ENCODE measurements at regions not wholly inside any gene's neighbourhood (a gene's known extent, or its start where the extent isn't known, plus 50 kb on each side); places are given as distances from the start of the nearest gene placed in this dataset.

DNA sequence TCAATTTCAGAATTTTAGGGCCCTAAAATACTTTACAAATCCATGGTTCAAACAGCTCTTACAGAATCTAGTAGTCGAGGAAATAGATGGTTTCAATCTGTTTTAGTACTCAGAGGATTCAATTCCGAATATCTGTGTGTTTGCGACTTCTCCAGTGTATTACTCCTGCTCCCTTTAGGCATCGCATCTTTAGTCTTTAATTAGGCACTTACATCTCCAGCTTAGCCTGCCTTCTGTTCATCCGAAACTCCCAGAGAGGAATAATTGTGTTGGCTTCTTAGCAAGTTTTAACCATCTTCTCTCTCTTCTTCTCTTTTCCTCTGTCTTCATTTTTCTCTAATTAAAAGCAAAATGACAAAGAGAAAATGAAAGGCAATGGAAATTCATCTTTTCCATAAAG lies 1901.3 kb upstream of the TENM3 start:
- no peak for TF ChIP-seq CTCF (IDR thresholded peaks at IDR 0.05 in 2 of 3, conservative IDR thresholded peaks at IDR 0.05 in 1 of 3; ENCODE audit: control insufficient read depth in 2 of 3, extremely low read depth in 1 of 3, insufficient read depth in 1 of 3, low read depth in 3 of 3, low read length in 3 of 3)
- TF ChIP-seq IKZF2 (IDR thresholded peaks at IDR 0.05), result no peak
- no peak for TF ChIP-seq EZH2 (IDR thresholded peaks at IDR 0.05; ENCODE audit: borderline replicate concordance, control insufficient read depth, low read depth, low read length)
- TF ChIP-seq CEBPB (IDR thresholded peaks at IDR 0.05; ENCODE audit: borderline replicate concordance in 1 of 2, low read depth in 2 of 2, low read length in 2 of 2), result no peak
- TF ChIP-seq SMC3 (IDR thresholded peaks at IDR 0.05; ENCODE audit: borderline replicate concordance, low read length), result no peak
- no peak for TF ChIP-seq USF1 (IDR thresholded peaks at IDR 0.05; ENCODE audit: borderline replicate concordance, extremely low read length, insufficient read depth, low read depth, low read length)
- no peak for TF ChIP-seq SIN3A (IDR thresholded peaks at IDR 0.05; ENCODE audit: low read depth, low read length)
- no peak for TF ChIP-seq CHD4 (IDR thresholded peaks at IDR 0.05)
- TF ChIP-seq POLR2AphosphoS5 (IDR thresholded peaks at IDR 0.05; ENCODE audit: low read length), result no peak
- TF ChIP-seq, protein P1, sequence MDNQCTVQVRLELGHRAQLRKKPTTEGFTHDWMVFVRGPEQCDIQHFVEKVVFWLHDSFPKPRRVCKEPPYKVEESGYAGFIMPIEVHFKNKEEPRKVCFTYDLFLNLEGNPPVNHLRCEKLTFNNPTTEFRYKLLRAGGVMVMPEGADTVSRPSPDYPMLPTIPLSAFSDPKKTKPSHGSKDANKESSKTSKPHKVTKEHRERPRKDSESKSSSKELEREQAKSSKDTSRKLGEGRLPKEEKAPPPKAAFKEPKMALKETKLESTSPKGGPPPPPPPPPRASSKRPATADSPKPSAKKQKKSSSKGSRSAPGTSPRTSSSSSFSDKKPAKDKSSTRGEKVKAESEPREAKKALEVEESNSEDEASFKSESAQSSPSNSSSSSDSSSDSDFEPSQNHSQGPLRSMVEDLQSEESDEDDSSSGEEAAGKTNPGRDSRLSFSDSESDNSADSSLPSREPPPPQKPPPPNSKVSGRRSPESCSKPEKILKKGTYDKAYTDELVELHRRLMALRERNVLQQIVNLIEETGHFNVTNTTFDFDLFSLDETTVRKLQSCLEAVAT (IDR thresholded peaks at IDR 0.05), result no peak
- TF ChIP-seq CREM (IDR thresholded peaks at IDR 0.05; ENCODE audit: low read depth), result no peak
- no peak for TF ChIP-seq KAT2A (conservative IDR thresholded peaks at IDR 0.05; ENCODE audit: control insufficient read depth, low read depth, low read length)
- no peak for TF ChIP-seq EGR1 (IDR thresholded peaks at IDR 0.05; ENCODE audit: borderline replicate concordance in 1 of 2, low read depth in 2 of 2, low read length in 2 of 2)
- no peak for TF ChIP-seq HCFC1 (IDR thresholded peaks at IDR 0.05; ENCODE audit: low read length)

All from GM12878 (cell line).